ENCODE measurements at regions not wholly inside any gene's neighbourhood (a gene's known extent, or its start where the extent isn't known, plus 50 kb on each side); places are given as distances from the start of the nearest gene placed in this dataset.

DNA sequence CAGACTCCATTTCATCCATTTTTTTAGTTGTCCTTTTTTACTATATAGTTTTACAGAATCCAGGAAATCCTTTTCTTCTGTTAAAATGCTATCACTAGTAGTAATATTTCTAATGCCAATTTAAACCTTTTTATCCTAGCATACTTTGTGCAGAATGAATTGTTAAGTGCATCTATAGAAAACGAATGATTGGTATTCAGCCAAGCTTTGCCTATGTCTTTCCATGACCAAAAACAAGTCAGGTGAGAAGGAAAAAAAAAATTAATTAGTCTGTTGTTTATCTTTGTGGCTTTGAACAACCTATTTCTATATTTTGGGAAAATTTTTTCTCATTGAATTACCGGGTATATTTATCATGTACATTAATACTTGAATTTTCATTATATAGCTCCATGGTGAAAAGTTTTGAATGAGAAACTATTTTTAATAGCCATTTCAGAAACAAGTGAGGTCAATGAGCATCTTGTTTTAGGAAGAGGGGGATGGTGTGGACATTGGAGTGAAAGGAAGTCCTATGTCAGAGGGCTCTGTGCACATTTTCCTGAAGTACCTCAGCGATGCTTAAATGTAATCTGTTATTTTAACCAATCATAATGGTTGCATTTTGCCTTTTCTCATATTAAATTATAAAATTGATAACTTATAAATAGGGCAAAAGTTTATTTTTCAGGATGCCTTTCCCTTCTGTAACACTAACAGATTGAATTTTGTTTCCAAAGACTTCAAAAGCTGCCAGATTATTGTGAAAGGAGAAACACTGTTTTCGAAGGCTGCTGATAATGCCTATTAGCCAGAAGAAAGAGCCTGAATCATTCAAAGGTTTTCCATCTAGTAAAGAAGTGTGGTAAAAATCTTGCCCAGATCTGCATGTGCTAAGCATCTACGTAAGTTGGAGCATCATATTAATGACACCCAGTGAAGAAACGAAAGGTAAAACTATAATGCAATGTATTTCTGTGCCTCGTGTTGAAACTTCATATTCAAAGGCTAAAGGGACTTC, 73.8 kb upstream of the S1PR1 start:
- TF ChIP-seq, protein P1, sequence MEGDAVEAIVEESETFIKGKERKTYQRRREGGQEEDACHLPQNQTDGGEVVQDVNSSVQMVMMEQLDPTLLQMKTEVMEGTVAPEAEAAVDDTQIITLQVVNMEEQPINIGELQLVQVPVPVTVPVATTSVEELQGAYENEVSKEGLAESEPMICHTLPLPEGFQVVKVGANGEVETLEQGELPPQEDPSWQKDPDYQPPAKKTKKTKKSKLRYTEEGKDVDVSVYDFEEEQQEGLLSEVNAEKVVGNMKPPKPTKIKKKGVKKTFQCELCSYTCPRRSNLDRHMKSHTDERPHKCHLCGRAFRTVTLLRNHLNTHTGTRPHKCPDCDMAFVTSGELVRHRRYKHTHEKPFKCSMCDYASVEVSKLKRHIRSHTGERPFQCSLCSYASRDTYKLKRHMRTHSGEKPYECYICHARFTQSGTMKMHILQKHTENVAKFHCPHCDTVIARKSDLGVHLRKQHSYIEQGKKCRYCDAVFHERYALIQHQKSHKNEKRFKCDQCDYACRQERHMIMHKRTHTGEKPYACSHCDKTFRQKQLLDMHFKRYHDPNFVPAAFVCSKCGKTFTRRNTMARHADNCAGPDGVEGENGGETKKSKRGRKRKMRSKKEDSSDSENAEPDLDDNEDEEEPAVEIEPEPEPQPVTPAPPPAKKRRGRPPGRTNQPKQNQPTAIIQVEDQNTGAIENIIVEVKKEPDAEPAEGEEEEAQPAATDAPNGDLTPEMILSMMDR (IDR thresholded peaks at IDR 0.05), result no peak
- H3K36me3 Mint-ChIP-seq (ENCODE audit: low read depth), result no peaks in the 10 kb centered on the region
- H3K4me1 Mint-ChIP-seq, result no peaks in the 10 kb centered on the region
- DNase-seq, result no peak
- H3K27me3 Mint-ChIP-seq (ENCODE audit: low read depth, poor library complexity), result no peaks in the 10 kb centered on the region
- H3K27ac Mint-ChIP-seq, result no peak overlapping the region
- no peak overlapping the region for H3K4me3 Mint-ChIP-seq
- H3K9me3 Mint-ChIP-seq, result no peaks in the 10 kb centered on the region

DNA sequence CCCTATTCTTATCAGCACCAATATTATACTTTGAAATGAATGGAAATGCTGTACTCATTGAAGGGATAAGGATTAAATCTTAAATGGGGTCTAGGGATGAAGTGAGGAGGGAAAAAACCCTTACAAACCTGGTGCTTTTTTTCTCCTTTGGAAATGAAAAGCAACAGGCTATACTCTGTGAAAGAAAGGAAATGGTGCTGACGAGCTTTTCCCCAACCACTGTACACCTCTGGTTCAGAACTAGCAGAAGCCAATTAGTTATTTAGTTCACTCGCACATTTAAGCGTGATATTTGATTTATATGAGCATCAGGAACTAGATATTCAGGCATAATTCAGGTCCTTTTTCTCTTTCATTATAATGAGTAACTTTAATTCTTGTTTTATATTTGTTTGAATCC, 74.5 kb upstream of the S1PR1 start:
- no peak overlapping the region for H3K4me3 Mint-ChIP-seq
- no peak overlapping the region for H3K27ac Mint-ChIP-seq
- no peaks in the 10 kb centered on the region for H3K9me3 Mint-ChIP-seq
- DNase-seq, result no peak
- no peaks in the 10 kb centered on the region for H3K4me1 Mint-ChIP-seq
- H3K36me3 Mint-ChIP-seq (ENCODE audit: low read depth), result no peaks in the 10 kb centered on the region
- TF ChIP-seq, protein P1 (IDR thresholded peaks at IDR 0.05), result no peak
- H3K27me3 Mint-ChIP-seq (ENCODE audit: low read depth, poor library complexity), result no peaks in the 10 kb centered on the region

DNA sequence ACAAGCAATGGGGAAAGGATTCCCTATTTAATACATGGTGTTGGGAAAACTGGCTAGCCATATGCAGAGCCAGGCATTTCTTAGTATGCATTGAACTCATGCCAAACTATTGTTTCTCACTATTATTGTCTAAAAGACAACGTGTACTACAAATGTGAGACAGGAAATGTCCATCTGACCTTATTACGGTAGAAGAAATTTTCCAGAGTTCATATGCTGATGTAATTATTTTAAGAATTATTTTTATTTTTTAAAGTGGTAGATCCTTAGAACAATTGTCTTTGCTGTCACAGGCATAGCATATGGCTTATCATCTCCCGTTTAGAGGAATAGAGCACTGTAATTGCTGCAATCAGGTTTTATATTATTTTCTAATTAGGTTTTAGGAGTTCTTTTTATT, 75.2 kb upstream of the S1PR1 start:
- Mint-ChIP-seq H3K4me1 (no peaks in the 10 kb centered on the region), H3K36me3 (ENCODE audit: low read depth) (no peaks in the 10 kb centered on the region), H3K4me3 (no peak overlapping the region), H3K27me3 (ENCODE audit: low read depth, poor library complexity) (no peaks in the 10 kb centered on the region), H3K27ac (no peak overlapping the region), H3K9me3 (no peaks in the 10 kb centered on the region)
- TF ChIP-seq, protein P1 (IDR thresholded peaks at IDR 0.05), result no peak
- no peak for DNase-seq

DNA sequence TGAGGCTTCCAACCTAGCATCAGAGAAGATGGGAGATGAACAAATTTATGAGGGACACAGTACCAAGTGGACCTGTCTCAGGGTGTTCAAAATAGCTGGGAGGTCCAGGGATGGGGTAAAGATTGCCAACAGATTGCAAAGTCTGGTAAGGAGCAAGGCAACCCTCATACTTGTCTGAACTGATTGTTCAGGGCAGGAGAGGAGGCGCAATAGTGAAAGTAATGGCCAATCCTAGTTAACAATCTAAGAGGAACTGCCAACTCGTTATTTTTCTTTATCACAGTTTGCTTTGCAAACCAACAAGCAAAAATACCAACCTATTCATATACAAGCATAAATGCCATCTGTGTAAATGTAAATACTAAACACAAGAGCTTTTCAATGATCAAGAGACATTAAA, 78.4 kb upstream of the S1PR1 start:
- Mint-ChIP-seq H3K4me3 (no peak overlapping the region), H3K27me3 (ENCODE audit: low read depth, poor library complexity) (no peaks in the 10 kb centered on the region), H3K9me3 (no peaks in the 10 kb centered on the region), H3K27ac (no peak overlapping the region), H3K4me1 (no peaks in the 10 kb centered on the region), H3K36me3 (ENCODE audit: low read depth) (no peaks in the 10 kb centered on the region)
- TF ChIP-seq, protein P1 (IDR thresholded peaks at IDR 0.05), result no peak
- no peak for DNase-seq

DNA sequence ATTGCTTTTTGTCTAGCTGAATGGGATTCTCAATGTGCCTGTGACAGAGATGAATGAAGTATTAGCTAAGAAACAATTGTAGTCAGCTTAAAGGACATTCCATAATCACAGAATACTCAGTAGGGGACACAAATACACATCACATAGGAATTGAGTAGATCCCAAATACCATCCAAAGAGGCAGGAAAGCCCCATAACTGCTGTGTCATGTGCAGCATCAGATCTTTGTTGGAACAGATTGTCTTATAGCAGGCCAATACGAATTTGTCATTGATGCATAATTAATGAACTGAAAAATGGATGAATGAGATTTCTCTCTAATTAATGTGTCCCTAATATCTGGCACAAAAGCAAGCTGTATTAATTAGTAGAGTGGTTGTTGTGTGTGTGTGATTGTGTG, 82.3 kb upstream of the S1PR1 start:
- TF ChIP-seq, protein P1 (IDR thresholded peaks at IDR 0.05), result no peak
- Mint-ChIP-seq H3K27ac (no peak overlapping the region), H3K4me3 (no peak overlapping the region), H3K9me3 (no peaks in the 10 kb centered on the region), H3K36me3 (ENCODE audit: low read depth) (no peaks in the 10 kb centered on the region), H3K4me1 (no peaks in the 10 kb centered on the region), H3K27me3 (ENCODE audit: low read depth, poor library complexity) (no peaks in the 10 kb centered on the region)
- DNase-seq, result no peak

DNA sequence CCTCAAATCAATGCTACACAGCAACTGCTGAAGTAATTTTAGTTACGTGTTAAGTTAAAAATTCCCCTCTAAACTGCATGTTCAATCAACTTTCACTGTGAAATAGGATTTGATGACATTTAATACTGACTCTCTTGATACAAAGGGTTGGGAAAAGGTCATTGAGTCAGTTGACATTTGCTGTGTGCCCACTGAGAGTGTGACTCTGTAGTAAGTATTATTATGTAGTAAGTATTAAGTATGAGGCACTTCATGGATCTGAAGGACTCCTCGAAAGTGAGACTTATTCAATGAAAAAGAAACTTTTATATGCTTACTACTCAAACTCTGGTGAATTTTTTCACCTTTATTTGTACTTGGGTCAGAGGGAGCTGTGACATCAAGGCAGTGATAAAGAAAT, 83.1 kb upstream of the S1PR1 start:
- no peak overlapping the region for H3K27ac Mint-ChIP-seq
- H3K9me3 Mint-ChIP-seq, result no peaks in the 10 kb centered on the region
- DNase-seq, result no peak
- H3K36me3 Mint-ChIP-seq (ENCODE audit: low read depth), result no peaks in the 10 kb centered on the region
- H3K4me3 Mint-ChIP-seq, result no peak overlapping the region
- H3K27me3 Mint-ChIP-seq (ENCODE audit: low read depth, poor library complexity), result no peaks in the 10 kb centered on the region
- TF ChIP-seq, protein P1 (IDR thresholded peaks at IDR 0.05), result no peak
- no peaks in the 10 kb centered on the region for H3K4me1 Mint-ChIP-seq

Data from nephron progenitor cell (in vitro differentiated cells).